HEK293 (cell line): ENCODE measurements at regions not wholly inside any gene's neighbourhood (a gene's known extent, or its start where the extent isn't known, plus 50 kb on each side); places are given as distances from the start of the nearest gene placed in this dataset.

ENCODE experiments used
- CTCF ChIA-PET: fragments of 350-600 bp; formaldehyde crosslinking; extraction: SDS; loops from one replicate; lab custom pipeline; 2021; ENCODE audit warnings: antibody characterized with exemption; lab: Yijun Ruan, JAX
- POLR2A ChIA-PET: fragments of 300-600 bp; formaldehyde crosslinking; extraction: SDS; loops from one replicate; lab custom pipeline; 2020; ENCODE audit warnings: antibody characterized with exemption, inconsistent platforms; lab: Yijun Ruan, JAX
- H3K27ac ChIP-seq: fragments of 200-500 bp; sonication (Bioruptor generic); 2 replicates; pipeline ENCODE4 v1.5.1; 2014; ENCODE audit warnings: low read depth, low read length, control low read depth, inconsistent platforms; ENCODE audit errors: extremely low read depth
- H3K36me3 ChIP-seq, 2 experiments: fragments of 200-500 bp in 1 of 2; sonication (Bioruptor generic) in 1 of 2; 1 replicate in 1 of 2; 2 replicates in 1 of 2; pipeline ENCODE4 v1.5.1; 2014 to 2017; ENCODE audit warnings: inconsistent platforms in 2 of 2, low read length in 2 of 2; ENCODE audit not compliant: control insufficient read depth in 2 of 2, insufficient read depth in 1 of 2
- H3K4me1 ChIP-seq: fragments of 200-500 bp; sonication (Bioruptor generic); 2 replicates; pipeline ENCODE4 v1.5.1; 2014; ENCODE audit warnings: mild to moderate bottlenecking, low read length, inconsistent platforms; ENCODE audit not compliant: control insufficient read depth, insufficient read depth
- H3K4me3 ChIP-seq: 2 replicates; pipeline ENCODE4 v1.5.1; 2011; ENCODE audit warnings: low read depth, mild to moderate bottlenecking, control low read depth, low read length, moderate library complexity
- H3K9me3 ChIP-seq: fragments of 200-500 bp; sonication (Bioruptor generic); 2 replicates; pipeline ENCODE4 v1.5.1; 2014; ENCODE audit warnings: low read depth, low read length, inconsistent platforms; ENCODE audit not compliant: control insufficient read depth, insufficient read depth
- FEZF1 ChIP-seq: fragments of 450-650 bp; formaldehyde crosslinking; IDR thresholded peaks from 2 replicates; pipeline ENCODE4 v1.5.1; 2016; ENCODE audit warnings: missing biosample characterization, missing genetic modification characterization
- HOXD13 ChIP-seq: sonication (generic); formaldehyde crosslinking; IDR thresholded peaks from 2 replicates; pipeline ENCODE4 v1.8.0; 2022; ENCODE audit warnings: missing genetic modification reagents, borderline replicate concordance
- KLF10 ChIP-seq: fragments of 450-650 bp; IDR thresholded peaks from 2 replicates; pipeline ENCODE4 v1.5.1; 2018; ENCODE audit warnings: missing biosample characterization, mild to moderate bottlenecking, missing genetic modification characterization
- OVOL3 ChIP-seq: fragments of 450-650 bp; formaldehyde crosslinking; IDR thresholded peaks from 2 replicates; pipeline ENCODE4 v1.5.1; 2016; ENCODE audit warnings: missing biosample characterization, missing genetic modification characterization
- WT1 ChIP-seq: fragments of 450-650 bp; formaldehyde crosslinking; IDR thresholded peaks from 2 replicates; pipeline ENCODE4 v1.5.1; 2016; ENCODE audit warnings: missing biosample characterization, missing genetic modification characterization
- ZNF138 ChIP-seq: fragments of 450-650 bp; formaldehyde crosslinking; IDR thresholded peaks from 2 replicates; pipeline ENCODE4 v1.5.1; 2016; ENCODE audit warnings: missing biosample characterization, missing genetic modification characterization, borderline replicate concordance
- ZNF223 ChIP-seq: fragments of 450-650 bp; formaldehyde crosslinking; IDR thresholded peaks from 2 replicates; pipeline ENCODE4 v1.5.1; 2016; ENCODE audit warnings: missing biosample characterization, missing genetic modification characterization
- ZNF324 ChIP-seq: fragments of 450-650 bp; formaldehyde crosslinking; IDR thresholded peaks from 2 replicates; pipeline ENCODE4 v1.5.1; 2016; ENCODE audit warnings: missing biosample characterization, missing genetic modification characterization
- ZNF341 ChIP-seq: fragments of 450-650 bp; formaldehyde crosslinking; IDR thresholded peaks from 2 replicates; pipeline ENCODE4; 2016; ENCODE audit warnings: low read depth, missing biosample characterization, missing genetic modification characterization
- ZNF354C ChIP-seq: fragments of 450-650 bp; formaldehyde crosslinking; IDR thresholded peaks from 2 replicates; pipeline ENCODE4 v1.5.1; 2016; ENCODE audit warnings: missing biosample characterization, missing genetic modification characterization, low read depth, borderline replicate concordance
- ZNF404 ChIP-seq: fragments of 450-650 bp; formaldehyde crosslinking; IDR thresholded peaks from 2 replicates; pipeline ENCODE4 v1.5.1; 2017; ENCODE audit warnings: missing biosample characterization, missing genetic modification characterization
- ZNF473 ChIP-seq: fragments of 450-650 bp; formaldehyde crosslinking; IDR thresholded peaks from 2 replicates; pipeline ENCODE4 v1.5.1; 2017; ENCODE audit warnings: missing biosample characterization, missing genetic modification characterization
- ZNF48 ChIP-seq: fragments of 450-650 bp; formaldehyde crosslinking; IDR thresholded peaks from 2 replicates; pipeline ENCODE4 v1.5.1; 2016; ENCODE audit warnings: missing biosample characterization, missing genetic modification characterization
- ZNF514 ChIP-seq: fragments of 450-650 bp; formaldehyde crosslinking; IDR thresholded peaks from 2 replicates; pipeline ENCODE4 v1.5.1; 2016; ENCODE audit warnings: missing biosample characterization, missing genetic modification characterization
- ZNF544 ChIP-seq: fragments of 450-650 bp; formaldehyde crosslinking; IDR thresholded peaks from 2 replicates; pipeline ENCODE4 v1.5.0; 2017; ENCODE audit warnings: missing biosample characterization, missing genetic modification characterization
- ZNF558 ChIP-seq: fragments of 450-650 bp; formaldehyde crosslinking; IDR thresholded peaks from 2 replicates; pipeline ENCODE4 v1.5.1; 2016; ENCODE audit warnings: missing biosample characterization, missing genetic modification characterization
- ZNF600 ChIP-seq: fragments of 450-650 bp; formaldehyde crosslinking; IDR thresholded peaks from 2 replicates; pipeline ENCODE4 v1.5.1; 2016; ENCODE audit warnings: missing biosample characterization, missing genetic modification characterization
- ZNF623 ChIP-seq: fragments of 450-650 bp; formaldehyde crosslinking; IDR thresholded peaks from 2 replicates; pipeline ENCODE4 v1.5.1; 2016; ENCODE audit warnings: missing biosample characterization, missing genetic modification characterization
- ZNF629 ChIP-seq: fragments of 450-650 bp; formaldehyde crosslinking; IDR thresholded peaks from 2 replicates; pipeline ENCODE4 v1.5.1; 2017; ENCODE audit warnings: missing biosample characterization, missing genetic modification characterization
- ZNF645 ChIP-seq: fragments of 450-650 bp; formaldehyde crosslinking; IDR thresholded peaks from 2 replicates; pipeline ENCODE4; 2016; ENCODE audit warnings: missing biosample characterization, missing genetic modification characterization
- ZNF658 ChIP-seq: fragments of 450-650 bp; formaldehyde crosslinking; IDR thresholded peaks from 2 replicates; pipeline ENCODE4; 2016; ENCODE audit warnings: missing biosample characterization, missing genetic modification characterization
- ZNF747 ChIP-seq: fragments of 450-650 bp; formaldehyde crosslinking; IDR thresholded peaks from 2 replicates; pipeline ENCODE4 v1.5.1; 2016; ENCODE audit warnings: missing biosample characterization, missing genetic modification characterization
- TF ChIP-seq, protein P1 (sequence below): fragments of 450-650 bp; formaldehyde crosslinking; IDR thresholded peaks from 2 replicates; pipeline ENCODE4 v1.5.1; 2016; ENCODE audit warnings: missing biosample characterization, missing genetic modification characterization
- TF ChIP-seq, protein P2 (sequence below): fragments of 450-650 bp; formaldehyde crosslinking; IDR thresholded peaks from 2 replicates; pipeline ENCODE4 v1.5.1; 2017; ENCODE audit warnings: missing biosample characterization, missing genetic modification characterization
- TF ChIP-seq, protein P3 (sequence below): fragments of 450-650 bp; formaldehyde crosslinking; IDR thresholded peaks from 2 replicates; pipeline ENCODE4 v1.5.1; 2016; ENCODE audit warnings: missing biosample characterization, missing genetic modification characterization
- TF ChIP-seq, protein P4 (sequence below): fragments of 450-650 bp; formaldehyde crosslinking; IDR thresholded peaks from 2 replicates; pipeline ENCODE4 v1.5.1; 2016; ENCODE audit warnings: missing biosample characterization, missing genetic modification characterization
- TF ChIP-seq, protein P5 (sequence below): fragments of 450-650 bp; formaldehyde crosslinking; IDR thresholded peaks from 2 replicates; pipeline ENCODE4 v1.5.1; 2016; ENCODE audit warnings: missing biosample characterization, missing genetic modification characterization

DNA sequence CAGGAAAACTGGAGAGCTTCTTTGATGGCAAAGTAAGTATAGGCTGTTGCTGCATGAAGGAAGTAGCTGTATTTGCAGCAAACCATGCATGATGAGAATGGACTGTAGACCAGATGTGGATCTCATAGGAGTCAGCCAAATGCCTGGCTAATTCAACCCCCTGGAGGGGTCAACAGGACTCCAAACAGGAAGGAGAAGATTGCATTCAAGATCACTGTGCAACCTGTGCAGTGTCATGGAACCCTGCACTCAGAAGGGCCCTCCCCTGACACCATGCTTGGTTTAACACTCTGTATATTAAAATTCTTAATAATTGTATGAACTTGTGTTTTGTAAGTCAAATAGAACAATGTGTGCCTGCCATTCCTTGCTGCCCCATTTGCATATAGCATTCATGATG lies 225.1 kb upstream of the FSCB start:
- CTCF ChIA-PET = interaction anchor here (0.7 kb wide), 1 partner anchor 1312 kb away, joined by 3 read pairs; no protein-coding TSS in a partner anchor
- H3K9me3 ChIP-seq = no peaks in the 10 kb centered on the region
- TF ChIP-seq ZNF747 (no peak), OVOL3 (no peak), ZNF600 (tag by site-specific recombination) (no peak), ZNF629 (tag by site-specific recombination) (no peak), ZNF558 (tag by site-specific recombination) (no peak), ZNF48 (tag by site-specific recombination) (no peak), ZNF473 (tag by site-specific recombination) (no peak), FEZF1 (tag by site-specific recombination) (no peak), ZNF404 (tag by site-specific recombination) (no peak), ZNF658 (tag by site-specific recombination) (no peak), ZNF623 (tag by site-specific recombination) (no peak), ZNF514 (tag by site-specific recombination) (no peak), ZNF544 (no peak), ZNF138 (tag by site-specific recombination) (no peak)
- TF ChIP-seq, protein P1, sequence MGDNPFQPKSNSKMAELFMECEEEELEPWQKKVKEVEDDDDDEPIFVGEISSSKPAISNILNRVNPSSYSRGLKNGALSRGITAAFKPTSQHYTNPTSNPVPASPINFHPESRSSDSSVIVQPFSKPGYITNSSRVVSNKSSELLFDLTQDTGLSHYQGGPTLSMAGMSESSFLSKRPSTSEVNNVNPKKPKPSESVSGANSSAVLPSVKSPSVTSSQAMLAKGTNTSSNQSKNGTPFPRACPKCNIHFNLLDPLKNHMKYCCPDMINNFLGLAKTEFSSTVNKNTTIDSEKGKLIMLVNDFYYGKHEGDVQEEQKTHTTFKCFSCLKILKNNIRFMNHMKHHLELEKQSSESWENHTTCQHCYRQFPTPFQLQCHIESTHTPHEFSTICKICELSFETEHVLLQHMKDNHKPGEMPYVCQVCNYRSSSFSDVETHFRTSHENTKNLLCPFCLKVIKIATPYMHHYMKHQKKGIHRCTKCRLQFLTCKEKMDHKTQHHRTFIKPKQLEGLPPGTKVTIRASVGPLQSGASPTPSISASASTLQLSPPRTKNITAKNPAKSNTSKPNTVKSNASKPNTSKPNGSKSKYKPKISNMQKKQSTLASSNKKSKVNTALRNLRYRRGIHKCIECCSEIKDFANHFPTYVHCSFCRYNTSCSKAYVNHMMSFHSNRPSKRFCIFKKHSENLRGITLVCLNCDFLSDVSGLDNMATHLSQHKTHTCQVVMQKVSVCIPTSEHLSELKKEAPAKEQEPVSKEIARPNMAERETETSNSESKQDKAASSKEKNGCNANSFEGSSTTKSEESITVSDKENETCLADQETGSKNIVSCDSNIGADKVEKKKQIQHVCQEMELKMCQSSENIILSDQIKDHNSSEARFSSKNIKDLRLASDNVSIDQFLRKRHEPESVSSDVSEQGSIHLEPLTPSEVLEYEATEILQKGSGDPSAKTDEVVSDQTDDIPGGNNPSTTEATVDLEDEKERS (tag by site-specific recombination) = no peak
- TF ChIP-seq, protein P2, sequence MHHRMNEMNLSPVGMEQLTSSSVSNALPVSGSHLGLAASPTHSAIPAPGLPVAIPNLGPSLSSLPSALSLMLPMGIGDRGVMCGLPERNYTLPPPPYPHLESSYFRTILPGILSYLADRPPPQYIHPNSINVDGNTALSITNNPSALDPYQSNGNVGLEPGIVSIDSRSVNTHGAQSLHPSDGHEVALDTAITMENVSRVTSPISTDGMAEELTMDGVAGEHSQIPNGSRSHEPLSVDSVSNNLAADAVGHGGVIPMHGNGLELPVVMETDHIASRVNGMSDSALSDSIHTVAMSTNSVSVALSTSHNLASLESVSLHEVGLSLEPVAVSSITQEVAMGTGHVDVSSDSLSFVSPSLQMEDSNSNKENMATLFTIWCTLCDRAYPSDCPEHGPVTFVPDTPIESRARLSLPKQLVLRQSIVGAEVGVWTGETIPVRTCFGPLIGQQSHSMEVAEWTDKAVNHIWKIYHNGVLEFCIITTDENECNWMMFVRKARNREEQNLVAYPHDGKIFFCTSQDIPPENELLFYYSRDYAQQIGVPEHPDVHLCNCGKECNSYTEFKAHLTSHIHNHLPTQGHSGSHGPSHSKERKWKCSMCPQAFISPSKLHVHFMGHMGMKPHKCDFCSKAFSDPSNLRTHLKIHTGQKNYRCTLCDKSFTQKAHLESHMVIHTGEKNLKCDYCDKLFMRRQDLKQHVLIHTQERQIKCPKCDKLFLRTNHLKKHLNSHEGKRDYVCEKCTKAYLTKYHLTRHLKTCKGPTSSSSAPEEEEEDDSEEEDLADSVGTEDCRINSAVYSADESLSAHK (tag by site-specific recombination) = no peak
- TF ChIP-seq, protein P3, sequence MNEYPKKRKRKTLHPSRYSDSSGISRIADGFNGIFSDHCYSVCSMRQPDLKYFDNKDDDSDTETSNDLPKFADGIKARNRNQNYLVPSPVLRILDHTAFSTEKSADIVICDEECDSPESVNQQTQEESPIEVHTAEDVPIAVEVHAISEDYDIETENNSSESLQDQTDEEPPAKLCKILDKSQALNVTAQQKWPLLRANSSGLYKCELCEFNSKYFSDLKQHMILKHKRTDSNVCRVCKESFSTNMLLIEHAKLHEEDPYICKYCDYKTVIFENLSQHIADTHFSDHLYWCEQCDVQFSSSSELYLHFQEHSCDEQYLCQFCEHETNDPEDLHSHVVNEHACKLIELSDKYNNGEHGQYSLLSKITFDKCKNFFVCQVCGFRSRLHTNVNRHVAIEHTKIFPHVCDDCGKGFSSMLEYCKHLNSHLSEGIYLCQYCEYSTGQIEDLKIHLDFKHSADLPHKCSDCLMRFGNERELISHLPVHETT (tag by site-specific recombination) = no peak
- no peaks in the 10 kb centered on the region for H3K36me3 ChIP-seq
- H3K27ac ChIP-seq = no peak overlapping the region
- no peak overlapping the region for H3K4me3 ChIP-seq
- H3K4me1 ChIP-seq = no peaks in the 10 kb centered on the region
- POLR2A ChIA-PET = no interaction called here

DNA sequence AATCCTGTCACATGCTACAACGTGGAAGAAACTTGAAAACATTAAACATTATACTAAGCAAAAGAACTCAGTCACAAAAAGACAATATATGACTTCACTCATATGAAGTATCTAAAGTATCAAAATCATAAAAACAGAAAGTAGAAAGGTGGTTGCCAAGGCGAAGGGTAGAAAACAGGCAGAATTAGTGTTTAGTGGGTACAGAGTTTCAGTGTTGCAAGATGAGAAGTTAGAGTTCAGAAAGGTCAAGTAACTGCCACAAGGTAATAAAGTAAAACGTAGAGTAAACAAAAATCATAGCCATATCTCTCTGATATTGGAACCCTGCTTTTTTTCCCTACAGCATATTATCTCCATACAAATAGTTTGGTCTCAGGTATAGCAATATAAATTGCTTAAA lies 223.8 kb upstream of the FSCB start:
- H3K4me3 ChIP-seq = no peak overlapping the region
- TF ChIP-seq WT1 (tag by site-specific recombination) (no peak), HOXD13 (CRISPR knock-in tag) (no peak), ZNF645 (tag by site-specific recombination) (no peak), ZNF223 (tag by site-specific recombination) (no peak), ZNF341 (tag by site-specific recombination) (no peak), ZNF354C (tag by site-specific recombination) (no peak), ZNF324 (tag by site-specific recombination) (no peak), KLF10 (tag by site-specific recombination) (no peak)
- TF ChIP-seq, protein P4, sequence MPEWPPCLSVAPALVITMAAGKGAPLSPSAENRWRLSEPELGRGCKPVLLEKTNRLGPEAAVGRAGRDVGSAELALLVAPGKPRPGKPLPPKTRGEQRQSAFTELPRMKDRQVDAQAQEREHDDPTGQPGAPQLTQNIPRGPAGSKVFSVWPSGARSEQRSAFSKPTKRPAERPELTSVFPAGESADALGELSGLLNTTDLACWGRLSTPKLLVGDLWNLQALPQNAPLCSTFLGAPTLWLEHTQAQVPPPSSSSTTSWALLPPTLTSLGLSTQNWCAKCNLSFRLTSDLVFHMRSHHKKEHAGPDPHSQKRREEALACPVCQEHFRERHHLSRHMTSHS (tag by site-specific recombination) = no peak
- TF ChIP-seq, protein P5, sequence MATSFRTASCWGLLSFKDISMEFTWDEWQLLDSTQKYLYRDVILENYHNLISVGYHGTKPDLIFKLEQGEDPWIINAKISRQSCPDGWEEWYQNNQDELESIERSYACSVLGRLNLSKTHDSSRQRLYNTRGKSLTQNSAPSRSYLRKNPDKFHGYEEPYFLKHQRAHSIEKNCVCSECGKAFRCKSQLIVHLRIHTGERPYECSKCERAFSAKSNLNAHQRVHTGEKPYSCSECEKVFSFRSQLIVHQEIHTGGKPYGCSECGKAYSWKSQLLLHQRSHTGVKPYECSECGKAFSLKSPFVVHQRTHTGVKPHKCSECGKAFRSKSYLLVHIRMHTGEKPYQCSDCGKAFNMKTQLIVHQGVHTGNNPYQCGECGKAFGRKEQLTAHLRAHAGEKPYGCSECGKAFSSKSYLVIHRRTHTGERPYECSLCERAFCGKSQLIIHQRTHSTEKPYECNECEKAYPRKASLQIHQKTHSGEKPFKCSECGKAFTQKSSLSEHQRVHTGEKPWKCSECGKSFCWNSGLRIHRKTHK = no peak
- H3K4me1 ChIP-seq = no peaks in the 10 kb centered on the region
- no peak overlapping the region for H3K27ac ChIP-seq
- no peaks in the 10 kb centered on the region for H3K9me3 ChIP-seq
- ChIA-PET CTCF (no interaction called here), POLR2A (no interaction called here)
- H3K36me3 ChIP-seq = no peaks in the 10 kb centered on the region
